ENCODE measurements at regions not wholly inside any gene's neighbourhood (a gene's known extent, or its start where the extent isn't known, plus 50 kb on each side); places are given as distances from the start of the nearest gene placed in this dataset.

DNA sequence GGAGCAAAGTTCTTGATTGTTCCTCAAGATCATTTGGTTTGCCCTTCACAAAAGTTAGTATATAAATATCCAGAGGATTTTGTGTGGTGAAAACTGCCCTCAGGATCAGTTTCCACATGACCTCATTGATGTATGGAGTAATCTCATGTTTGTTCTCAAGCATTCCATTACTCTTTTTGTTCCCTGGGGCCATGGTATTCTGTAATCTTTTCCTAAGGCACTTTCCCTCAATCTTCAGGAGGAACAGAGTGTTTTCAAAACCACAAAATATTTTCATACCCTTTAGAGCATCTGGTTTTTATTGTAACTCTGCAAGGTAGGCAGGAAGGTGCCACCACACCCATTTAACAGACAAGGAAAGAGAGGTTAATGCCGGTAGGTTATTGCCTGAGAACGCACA lies 99.6 kb downstream of the FAM181B start:
- Histone ChIP-seq H3K23ac (ENCODE audit: insufficient read length) (no peak overlapping the region), H2BK20ac (ENCODE audit: low read length) (no peak overlapping the region), H3K4ac (replicated peaks; ENCODE audit: insufficient read length, low read depth, low read length) (no peak overlapping the region), H4K91ac (replicated peaks; ENCODE audit: insufficient read length, low read length) (no peak overlapping the region), H3K18ac (ENCODE audit: extremely low read depth, low read length) (no peak overlapping the region), H3K36me3 (ENCODE audit: control insufficient read depth in 2 of 4, insufficient read depth in 4 of 4, low read length in 3 of 4) (no peaks in the 10 kb centered on the region), H4K5ac (ENCODE audit: insufficient read length, low read depth, low read length) (no peak overlapping the region), H3K23me2 (ENCODE audit: low read depth, low read length) (no peaks in the 10 kb centered on the region), H3K9ac (replicated peaks in 1 of 4; ENCODE audit: extremely low read depth in 1 of 4, low read depth in 3 of 4, low read length in 3 of 4) (no peak overlapping the region), H3K14ac (ENCODE audit: insufficient read length) (no peak overlapping the region), H2AK5ac (ENCODE audit: low read depth, low read length) (no peak overlapping the region), H2AFZ (ENCODE audit: low read length) (no peak overlapping the region), H2BK12ac (ENCODE audit: low read depth, low read length) (no peak overlapping the region), H3K79me1 (ENCODE audit: low read depth, low read length) (no peaks in the 10 kb centered on the region), H2BK15ac (ENCODE audit: low read length) (no peak overlapping the region), H3K4me2 (ENCODE audit: insufficient read depth in 1 of 2, low read depth in 2 of 2, low read length in 2 of 2) (no peak overlapping the region), H3K4me3 (ENCODE audit: extremely low read depth in 1 of 4, insufficient read depth in 2 of 4, low read depth in 3 of 4, low read length in 4 of 4) (no peak overlapping the region), H3K27me3 (replicated peaks in 1 of 4; ENCODE audit: control insufficient read depth in 3 of 4, extremely low read depth in 1 of 4, insufficient read depth in 3 of 4, low read length in 3 of 4) (no peaks in the 10 kb centered on the region), H3K4me1 (replicated peaks in 1 of 4; ENCODE audit: control insufficient read depth in 3 of 4, insufficient read depth in 4 of 4, low read length in 3 of 4) (no peaks in the 10 kb centered on the region), H2BK120ac (replicated peaks; ENCODE audit: low read depth, low read length) (no peak overlapping the region), H3K56ac (replicated peaks; ENCODE audit: insufficient read length, low read depth, low read length) (no peak overlapping the region), H2BK5ac (ENCODE audit: low read depth, low read length) (no peak overlapping the region), H4K20me1 (replicated peaks in 1 of 2; ENCODE audit: control insufficient read depth in 1 of 2, insufficient read depth in 2 of 2, low read length in 2 of 2) (no peaks in the 10 kb centered on the region), H3K9me3 (ENCODE audit: insufficient read depth in 2 of 2, low read depth in 1 of 2, low read length in 1 of 2) (no peaks in the 10 kb centered on the region; a peak in 1 of 4 replicates), H3K79me2 (ENCODE audit: control insufficient read depth in 1 of 2, insufficient read depth in 2 of 2, low read length in 2 of 2) (no peaks in the 10 kb centered on the region), H3K27ac (ENCODE audit: low read depth, low read length) (no peak overlapping the region), H4K8ac (ENCODE audit: extremely low read depth, insufficient read depth, low read length) (no peak overlapping the region)
- ChIA-PET POLR2A (ENCODE audit: partially characterized antibody) (no interaction called here), CTCF (ENCODE audit: partially characterized antibody) (no interaction called here)
- no peak for FAIRE-seq
- 91% methylated on average over 2 of the region's 2 CpGs; no CpG with 5 or more reads in 1 of the 2 experiments for WGBS, 2 experiments (ENCODE audit: extremely low coverage in 1 of 2, insufficient coverage in 1 of 2, insufficient read length in 1 of 2, insufficient replicate concordance in 2 of 2, low coverage in 1 of 2, low lambda C conversion rate in 2 of 2, missing lambda C conversion rate in 1 of 2)
- TF ChIP-seq CEBPB (IDR thresholded peaks at IDR 0.05; ENCODE audit: low read depth, low read length) (no peak), KDM1A (IDR thresholded peaks at IDR 0.05; ENCODE audit: borderline replicate concordance, low read length) (no peak), TEAD4 (IDR thresholded peaks at IDR 0.05; ENCODE audit: low read depth, low read length) (no peak), PHF8 (conservative IDR thresholded peaks at IDR 0.05; ENCODE audit: low read depth, low read length) (no peak), KDM5A (IDR thresholded peaks at IDR 0.05; ENCODE audit: low read length) (no peak)
- TF ChIP-seq, protein P1, sequence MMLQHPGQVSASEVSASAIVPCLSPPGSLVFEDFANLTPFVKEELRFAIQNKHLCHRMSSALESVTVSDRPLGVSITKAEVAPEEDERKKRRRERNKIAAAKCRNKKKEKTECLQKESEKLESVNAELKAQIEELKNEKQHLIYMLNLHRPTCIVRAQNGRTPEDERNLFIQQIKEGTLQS (IDR thresholded peaks at IDR 0.05; ENCODE audit: insufficient read depth, low read depth, low read length), result no peak
- DNase-seq (ENCODE audit: low read depth in 1 of 2, low spot score in 2 of 2), result no peak

All from H1 (cell line).